ENCODE measurements at regions not wholly inside any gene's neighbourhood (a gene's known extent, or its start where the extent isn't known, plus 50 kb on each side); places are given as distances from the start of the nearest gene placed in this dataset.

DNA sequence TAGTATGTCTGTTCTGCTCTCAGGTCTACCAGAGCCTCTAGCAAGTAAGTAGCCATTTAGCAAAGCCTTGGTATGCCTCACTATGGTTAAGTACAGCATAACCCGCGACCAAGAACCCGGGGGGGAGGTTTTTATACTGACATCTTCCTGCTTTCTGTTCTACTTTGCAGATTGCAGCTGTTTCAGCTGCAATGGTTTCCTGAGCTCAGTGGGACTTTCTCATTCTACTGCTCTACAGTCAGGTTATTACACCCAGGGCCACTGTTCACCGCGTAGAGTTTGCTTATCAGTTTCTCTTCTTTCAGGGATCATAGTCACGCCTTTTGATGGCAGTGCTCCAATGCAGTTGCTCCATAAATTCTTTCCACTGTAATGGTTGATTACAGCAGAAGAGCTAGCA, 631.3 kb downstream of the TFAP2A start:
- TF ChIP-seq, protein P1, sequence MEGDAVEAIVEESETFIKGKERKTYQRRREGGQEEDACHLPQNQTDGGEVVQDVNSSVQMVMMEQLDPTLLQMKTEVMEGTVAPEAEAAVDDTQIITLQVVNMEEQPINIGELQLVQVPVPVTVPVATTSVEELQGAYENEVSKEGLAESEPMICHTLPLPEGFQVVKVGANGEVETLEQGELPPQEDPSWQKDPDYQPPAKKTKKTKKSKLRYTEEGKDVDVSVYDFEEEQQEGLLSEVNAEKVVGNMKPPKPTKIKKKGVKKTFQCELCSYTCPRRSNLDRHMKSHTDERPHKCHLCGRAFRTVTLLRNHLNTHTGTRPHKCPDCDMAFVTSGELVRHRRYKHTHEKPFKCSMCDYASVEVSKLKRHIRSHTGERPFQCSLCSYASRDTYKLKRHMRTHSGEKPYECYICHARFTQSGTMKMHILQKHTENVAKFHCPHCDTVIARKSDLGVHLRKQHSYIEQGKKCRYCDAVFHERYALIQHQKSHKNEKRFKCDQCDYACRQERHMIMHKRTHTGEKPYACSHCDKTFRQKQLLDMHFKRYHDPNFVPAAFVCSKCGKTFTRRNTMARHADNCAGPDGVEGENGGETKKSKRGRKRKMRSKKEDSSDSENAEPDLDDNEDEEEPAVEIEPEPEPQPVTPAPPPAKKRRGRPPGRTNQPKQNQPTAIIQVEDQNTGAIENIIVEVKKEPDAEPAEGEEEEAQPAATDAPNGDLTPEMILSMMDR (IDR thresholded peaks at IDR 0.05) = no peak
- no peak for TF ChIP-seq POLR2A (IDR thresholded peaks at IDR 0.05)
